ENCODE measurements at regions not wholly inside any gene's neighbourhood (a gene's known extent, or its start where the extent isn't known, plus 50 kb on each side); places are given as distances from the start of the nearest gene placed in this dataset.

GRCh38 chr4:18248611-18249010 is 227.1 kb upstream of the LCORL start:
- TF ChIP-seq SPI1 (IDR thresholded peaks at IDR 0.05; ENCODE audit: borderline replicate concordance, low read depth) (no peak), CTCF (IDR thresholded peaks at IDR 0.05; ENCODE audit: insufficient read depth, low read length) (no peak), REST (IDR thresholded peaks at IDR 0.05; ENCODE audit: insufficient replicate concordance, low read depth) (no peak), POLR2AphosphoS5 (IDR thresholded peaks at IDR 0.05; ENCODE audit: low read depth) (no peak), GABPA (IDR thresholded peaks at IDR 0.05; ENCODE audit: low read depth) (no peak)

All from HL-60 (cell line).